DND-41 (cell line): ENCODE measurements at regions not wholly inside any gene's neighbourhood (a gene's known extent, or its start where the extent isn't known, plus 50 kb on each side); places are given as distances from the start of the nearest gene placed in this dataset.

Source experiments
- EZH2 ChIP-seq: IDR thresholded peaks from 3 replicates; pipeline ENCODE4 v1.6.1; 2012; ENCODE audit warnings: borderline replicate concordance, low read depth, mild to moderate bottlenecking, moderate library complexity, low read length, inconsistent platforms; ENCODE audit not compliant: severe bottlenecking
- TF ChIP-seq, protein P1 (sequence below): IDR thresholded peaks from 2 replicates; pipeline ENCODE4 v1.5.1; 2012; ENCODE audit warnings: borderline replicate concordance, low read length, moderate library complexity, mild to moderate bottlenecking; ENCODE audit not compliant: poor library complexity, severe bottlenecking; ENCODE audit errors: extremely low read depth

DNA sequence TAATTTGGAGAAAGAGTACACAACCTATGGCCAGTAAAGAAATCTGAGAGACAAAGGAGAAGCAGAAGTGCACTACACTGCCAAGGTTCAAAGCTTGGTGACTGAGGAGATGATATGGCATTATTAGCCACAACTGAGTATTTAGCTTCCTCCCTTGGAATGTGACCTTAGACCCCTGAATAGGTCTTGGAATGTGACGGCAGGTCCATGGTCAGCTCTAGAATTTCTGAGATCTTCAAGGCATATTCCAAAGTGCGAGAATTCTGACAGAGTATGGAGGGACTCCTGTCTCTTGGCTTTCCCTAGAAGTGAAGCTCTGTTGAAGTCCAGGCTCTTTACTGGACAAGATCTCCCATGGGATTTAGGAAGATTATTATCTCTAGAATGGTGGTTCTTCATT lies 130.0 kb upstream of the FN1 start:
- TF ChIP-seq, protein P1, sequence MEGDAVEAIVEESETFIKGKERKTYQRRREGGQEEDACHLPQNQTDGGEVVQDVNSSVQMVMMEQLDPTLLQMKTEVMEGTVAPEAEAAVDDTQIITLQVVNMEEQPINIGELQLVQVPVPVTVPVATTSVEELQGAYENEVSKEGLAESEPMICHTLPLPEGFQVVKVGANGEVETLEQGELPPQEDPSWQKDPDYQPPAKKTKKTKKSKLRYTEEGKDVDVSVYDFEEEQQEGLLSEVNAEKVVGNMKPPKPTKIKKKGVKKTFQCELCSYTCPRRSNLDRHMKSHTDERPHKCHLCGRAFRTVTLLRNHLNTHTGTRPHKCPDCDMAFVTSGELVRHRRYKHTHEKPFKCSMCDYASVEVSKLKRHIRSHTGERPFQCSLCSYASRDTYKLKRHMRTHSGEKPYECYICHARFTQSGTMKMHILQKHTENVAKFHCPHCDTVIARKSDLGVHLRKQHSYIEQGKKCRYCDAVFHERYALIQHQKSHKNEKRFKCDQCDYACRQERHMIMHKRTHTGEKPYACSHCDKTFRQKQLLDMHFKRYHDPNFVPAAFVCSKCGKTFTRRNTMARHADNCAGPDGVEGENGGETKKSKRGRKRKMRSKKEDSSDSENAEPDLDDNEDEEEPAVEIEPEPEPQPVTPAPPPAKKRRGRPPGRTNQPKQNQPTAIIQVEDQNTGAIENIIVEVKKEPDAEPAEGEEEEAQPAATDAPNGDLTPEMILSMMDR = no peak
- no peak for TF ChIP-seq EZH2
